ENCODE measurements at regions not wholly inside any gene's neighbourhood (a gene's known extent, or its start where the extent isn't known, plus 50 kb on each side); places are given as distances from the start of the nearest gene placed in this dataset.

GRCh38 chr12:131528144-131528543 lies 182.7 kb upstream of the SFSWAP start:
- H3K36me3 ChIP-seq (ENCODE audit: control insufficient read depth in 2 of 4, insufficient read depth in 4 of 4, low read length in 3 of 4): no peaks in the 10 kb centered on the region
- H3K4me1 ChIP-seq (replicated peaks in 1 of 4; ENCODE audit: control insufficient read depth in 3 of 4, insufficient read depth in 4 of 4, low read length in 3 of 4): no peaks in the 10 kb centered on the region
- H3K27ac ChIP-seq (ENCODE audit: low read depth, low read length): no peak overlapping the region
- no peak overlapping the region for H3K4me3 ChIP-seq (ENCODE audit: extremely low read depth in 1 of 4, insufficient read depth in 2 of 4, low read depth in 3 of 4, low read length in 4 of 4)
- 87% methylated on average over 10 of the region's 11 CpGs; no CpG with 5 or more reads in 1 of the 2 experiments for WGBS, 2 experiments (ENCODE audit: extremely low coverage in 1 of 2, insufficient coverage in 1 of 2, insufficient read length in 1 of 2, insufficient replicate concordance in 2 of 2, low coverage in 1 of 2, low lambda C conversion rate in 2 of 2, missing lambda C conversion rate in 1 of 2)
- no peaks in the 10 kb centered on the region for H3K79me2 ChIP-seq (ENCODE audit: control insufficient read depth in 1 of 2, insufficient read depth in 2 of 2, low read length in 2 of 2)
- no peak overlapping the region for H4K8ac ChIP-seq (ENCODE audit: extremely low read depth, insufficient read depth, low read length)
- no peaks in the 10 kb centered on the region; a peak in 1 of 4 replicates for H3K9me3 ChIP-seq (ENCODE audit: insufficient read depth in 2 of 2, low read depth in 1 of 2, low read length in 1 of 2)
- no peaks in the 10 kb centered on the region for H3K23me2 ChIP-seq (ENCODE audit: low read depth, low read length)
- H3K27me3 ChIP-seq (replicated peaks in 1 of 4; ENCODE audit: control insufficient read depth in 3 of 4, extremely low read depth in 1 of 4, insufficient read depth in 3 of 4, low read length in 3 of 4): no peaks in the 10 kb centered on the region
- no peak for FAIRE-seq
- no peak overlapping the region for H4K91ac ChIP-seq (replicated peaks; ENCODE audit: insufficient read length, low read length)
- ChIA-PET POLR2A (ENCODE audit: partially characterized antibody) (no interaction called here), CTCF (ENCODE audit: partially characterized antibody) (interaction anchor here (0.7 to 1.6 kb wide), 4 partner anchors 9 to 416 kb away, joined by 3 to 4 read pairs (median 4); no protein-coding TSS in a partner anchor)
- H3K4me2 ChIP-seq (ENCODE audit: insufficient read depth in 1 of 2, low read depth in 2 of 2, low read length in 2 of 2): no peak overlapping the region
- no peak overlapping the region for H3K9ac ChIP-seq (replicated peaks in 1 of 4; ENCODE audit: extremely low read depth in 1 of 4, low read depth in 3 of 4, low read length in 3 of 4)
- no peak overlapping the region for H3K14ac ChIP-seq (ENCODE audit: insufficient read length)
- no peaks in the 10 kb centered on the region for H3K79me1 ChIP-seq (ENCODE audit: low read depth, low read length)
- no peaks in the 10 kb centered on the region for H4K20me1 ChIP-seq (replicated peaks in 1 of 2; ENCODE audit: control insufficient read depth in 1 of 2, insufficient read depth in 2 of 2, low read length in 2 of 2)
- no peak overlapping the region for H3K18ac ChIP-seq (ENCODE audit: extremely low read depth, low read length)
- H2BK5ac ChIP-seq (ENCODE audit: low read depth, low read length): no peak overlapping the region
- H2AFZ ChIP-seq (ENCODE audit: low read length): 0 out of 2 replicates have a peak overlapping the region, but pooled peaks have one; percentile 16
- H2BK12ac ChIP-seq (ENCODE audit: low read depth, low read length): no peak overlapping the region
- no peak overlapping the region for H3K4ac ChIP-seq (replicated peaks; ENCODE audit: insufficient read length, low read depth, low read length)
- no peak overlapping the region for H2AK5ac ChIP-seq (ENCODE audit: low read depth, low read length)
- H4K5ac ChIP-seq (ENCODE audit: insufficient read length, low read depth, low read length): no peak overlapping the region
- H3K23ac ChIP-seq (ENCODE audit: insufficient read length): no peak overlapping the region
- no peak overlapping the region for H2BK15ac ChIP-seq (ENCODE audit: low read length)
- DNase-seq (ENCODE audit: low read depth in 1 of 2, low spot score in 2 of 2): no peak
- H2BK20ac ChIP-seq (ENCODE audit: low read length): no peak overlapping the region
- H2BK120ac ChIP-seq (replicated peaks; ENCODE audit: low read depth, low read length): no peak overlapping the region
- H3K56ac ChIP-seq (replicated peaks; ENCODE audit: insufficient read length, low read depth, low read length): no peak overlapping the region
- TF ChIP-seq SRF (IDR thresholded peaks at IDR 0.05; ENCODE audit: low read depth, low read length): no peak
- no peak for TF ChIP-seq CHD2 (IDR thresholded peaks at IDR 0.05; ENCODE audit: low read length)
- no peak for TF ChIP-seq CBX5 (IDR thresholded peaks at IDR 0.05; ENCODE audit: low read depth, low read length)
- no peak for TF ChIP-seq ASH2L (IDR thresholded peaks at IDR 0.05; ENCODE audit: low read length)
- TF ChIP-seq SUZ12 (IDR thresholded peaks at IDR 0.05; ENCODE audit: low read length): no peak
- no peak for TF ChIP-seq JUND (IDR thresholded peaks at IDR 0.05; ENCODE audit: low read length)
- no peak for TF ChIP-seq EZH2 (IDR thresholded peaks at IDR 0.05; ENCODE audit: low read depth, low read length, severe bottlenecking)
- no peak for TF ChIP-seq NANOG (IDR thresholded peaks at IDR 0.05; ENCODE audit: insufficient read depth, low read depth, low read length, poor library complexity, severe bottlenecking)
- TF ChIP-seq YY1 (IDR thresholded peaks at IDR 0.05; ENCODE audit: low read depth, low read length): no peak
- no peak for TF ChIP-seq ATF2 (IDR thresholded peaks at IDR 0.05; ENCODE audit: low read length)
- TF ChIP-seq HDAC6 (IDR thresholded peaks at IDR 0.05; ENCODE audit: low read depth, low read length): no peak
- no peak for TF ChIP-seq SIRT6 (IDR thresholded peaks at IDR 0.05; ENCODE audit: low read length)
- TF ChIP-seq GTF2F1 (IDR thresholded peaks at IDR 0.05; ENCODE audit: borderline replicate concordance, low read depth, low read length): no peak
- no peak for TF ChIP-seq KDM5A (IDR thresholded peaks at IDR 0.05; ENCODE audit: low read length)

Measured in H1 (cell line).